ENCODE measurements at regions not wholly inside any gene's neighbourhood (a gene's known extent, or its start where the extent isn't known, plus 50 kb on each side); places are given as distances from the start of the nearest gene placed in this dataset.
"Not testable (repeated sequence)": the region's sequence is repeated elsewhere in the genome, so short reads cannot be mapped to it uniquely, and the experiment has no call there.

DNA sequence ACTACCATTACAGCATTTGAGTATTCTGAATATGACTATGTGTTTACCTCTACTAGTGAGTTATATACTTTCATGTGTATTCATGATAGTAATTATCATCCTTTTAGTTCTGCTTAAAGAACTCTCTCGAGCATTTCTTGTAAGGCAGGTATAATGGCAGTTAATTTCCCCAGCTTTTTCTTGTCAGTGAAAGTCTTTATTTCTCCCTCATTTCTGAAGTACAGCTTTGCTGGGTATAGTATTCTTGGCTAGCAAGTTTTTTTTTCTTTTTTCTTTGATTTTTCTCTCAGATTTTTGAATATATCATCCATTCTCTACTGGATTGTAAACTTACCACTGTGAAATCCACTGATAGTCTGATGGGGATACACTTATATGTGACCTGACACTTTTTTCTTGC, 165.9 kb upstream of the ARHGAP5 start:
- no peak overlapping the region for H3K27ac ChIP-seq
- no peaks in the 10 kb centered on the region for H3K27me3 ChIP-seq
- no peaks in the 10 kb centered on the region for H3K36me3 ChIP-seq
- WGBS, 2 donors = 89 to 91% methylated on average over 1 of the region's 1 CpG
- no peak overlapping the region for H3K4me3 ChIP-seq
- H3K4me1 ChIP-seq = no peaks in the 10 kb centered on the region
- intact Hi-C loops (cut with DNase I) = no loop called here
- TF ChIP-seq, protein P1, sequence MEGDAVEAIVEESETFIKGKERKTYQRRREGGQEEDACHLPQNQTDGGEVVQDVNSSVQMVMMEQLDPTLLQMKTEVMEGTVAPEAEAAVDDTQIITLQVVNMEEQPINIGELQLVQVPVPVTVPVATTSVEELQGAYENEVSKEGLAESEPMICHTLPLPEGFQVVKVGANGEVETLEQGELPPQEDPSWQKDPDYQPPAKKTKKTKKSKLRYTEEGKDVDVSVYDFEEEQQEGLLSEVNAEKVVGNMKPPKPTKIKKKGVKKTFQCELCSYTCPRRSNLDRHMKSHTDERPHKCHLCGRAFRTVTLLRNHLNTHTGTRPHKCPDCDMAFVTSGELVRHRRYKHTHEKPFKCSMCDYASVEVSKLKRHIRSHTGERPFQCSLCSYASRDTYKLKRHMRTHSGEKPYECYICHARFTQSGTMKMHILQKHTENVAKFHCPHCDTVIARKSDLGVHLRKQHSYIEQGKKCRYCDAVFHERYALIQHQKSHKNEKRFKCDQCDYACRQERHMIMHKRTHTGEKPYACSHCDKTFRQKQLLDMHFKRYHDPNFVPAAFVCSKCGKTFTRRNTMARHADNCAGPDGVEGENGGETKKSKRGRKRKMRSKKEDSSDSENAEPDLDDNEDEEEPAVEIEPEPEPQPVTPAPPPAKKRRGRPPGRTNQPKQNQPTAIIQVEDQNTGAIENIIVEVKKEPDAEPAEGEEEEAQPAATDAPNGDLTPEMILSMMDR (IDR thresholded peaks at IDR 0.05) = no peak
- TF ChIP-seq POLR2AphosphoS5 (IDR thresholded peaks at IDR 0.05) (no peak), POLR2A (IDR thresholded peaks at IDR 0.05) (no peak), EP300 (IDR thresholded peaks at IDR 0.05) (no peak)
- DNase-seq = no peak
- H3K9me3 ChIP-seq = peaks cover 0 to 10% (median 4%) of the 10 kb centered on the region in 4 donors

DNA sequence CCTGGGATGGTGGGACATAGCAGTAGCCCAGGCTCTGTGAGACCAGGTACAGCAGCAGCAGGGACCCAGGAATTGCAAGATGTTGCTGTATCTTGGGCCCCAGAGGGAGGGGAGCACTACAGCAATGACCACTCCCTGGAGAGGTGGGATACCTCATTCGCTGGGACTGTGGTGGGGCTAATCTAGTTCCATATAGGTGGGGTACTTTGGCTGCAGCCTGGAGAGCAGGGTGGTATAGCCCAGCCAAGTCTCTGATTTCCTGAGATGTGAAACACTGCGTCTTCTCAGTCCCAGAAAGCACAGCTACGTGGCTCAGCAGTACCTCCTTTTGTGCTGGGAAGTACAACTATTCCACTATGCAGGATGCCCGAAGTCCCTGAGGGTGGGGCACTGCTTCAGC, 163.7 kb upstream of the ARHGAP5 start:
- TF ChIP-seq POLR2A (IDR thresholded peaks at IDR 0.05) (no peak), EP300 (IDR thresholded peaks at IDR 0.05) (no peak), POLR2AphosphoS5 (IDR thresholded peaks at IDR 0.05) (no peak)
- TF ChIP-seq, protein P1 (IDR thresholded peaks at IDR 0.05) = no peak
- Histone ChIP-seq H3K4me3 (no peak overlapping the region), H3K36me3 (no peaks in the 10 kb centered on the region), H3K27me3 (no peaks in the 10 kb centered on the region), H3K4me1 (no peaks in the 10 kb centered on the region), H3K27ac (no peak overlapping the region), H3K9me3 (peaks cover 0 to 10% (median 4%) of the 10 kb centered on the region in 4 donors)
- intact Hi-C loops (cut with DNase I) = no loop called here
- no peak for DNase-seq
- 89 to 90% methylated on average over 4 of the region's 4 CpGs for WGBS, 2 donors

DNA sequence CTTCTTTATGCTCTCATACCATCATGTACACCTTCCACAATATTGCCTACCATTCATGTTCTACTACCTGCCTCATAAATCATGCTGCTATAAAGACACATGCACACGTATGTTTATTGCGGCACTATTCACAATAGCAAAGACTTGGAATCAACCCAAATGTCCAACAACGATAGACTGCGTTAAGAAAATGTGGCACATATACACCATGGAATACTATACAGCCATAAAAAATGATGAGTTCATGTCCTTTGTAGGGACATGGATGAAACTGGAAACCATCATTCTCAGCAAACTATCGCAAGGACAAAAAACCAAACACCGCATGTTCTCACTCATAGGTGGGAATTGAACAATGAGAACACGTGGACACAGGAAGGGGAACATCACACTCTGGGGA, 158.8 kb upstream of the ARHGAP5 start:
- 82 to 95% methylated on average over 4 of the region's 7 CpGs for WGBS, 2 donors

DNA sequence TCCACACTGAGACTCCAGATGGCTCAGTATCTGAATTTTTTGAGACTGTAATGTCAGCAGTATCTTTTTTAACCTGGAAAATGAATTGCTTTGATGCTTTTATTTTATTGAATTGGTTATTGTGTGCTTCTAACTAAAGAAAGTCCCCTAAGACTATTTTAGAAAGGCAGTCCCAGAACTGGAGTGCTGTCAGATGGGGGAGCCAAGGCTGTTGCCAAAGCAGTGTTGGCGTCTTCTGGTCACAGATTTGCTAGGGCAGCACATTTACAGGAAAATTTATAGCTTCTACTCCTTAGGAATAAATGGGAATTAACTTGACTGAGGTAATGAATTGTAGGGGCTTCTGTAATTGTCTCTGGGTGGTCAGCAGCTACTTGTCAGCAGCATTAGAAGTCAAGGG, 157.1 kb upstream of the ARHGAP5 start:
- no peak for TF ChIP-seq POLR2AphosphoS5 (IDR thresholded peaks at IDR 0.05)
- no peak for TF ChIP-seq EP300 (IDR thresholded peaks at IDR 0.05)
- no peak for TF ChIP-seq POLR2A (IDR thresholded peaks at IDR 0.05)
- TF ChIP-seq, protein P1 (IDR thresholded peaks at IDR 0.05) = no peak
- no peaks in the 10 kb centered on the region for H3K9me3 ChIP-seq
- WGBS, 2 donors = 86 to 87% methylated on average over 1 of the region's 1 CpG
- H3K4me3 ChIP-seq = no peak overlapping the region
- no peak for DNase-seq
- no peaks in the 10 kb centered on the region for H3K27me3 ChIP-seq
- no peaks in the 10 kb centered on the region for H3K36me3 ChIP-seq
- no peaks in the 10 kb centered on the region for H3K4me1 ChIP-seq
- no peak overlapping the region for H3K27ac ChIP-seq
- intact Hi-C loops (cut with DNase I) = no loop called here

More for the DNA sequence above, 158.8 kb upstream of the ARHGAP5 start:
- H3K9me3 ChIP-seq; H3K27ac ChIP-seq; H3K36me3 ChIP-seq; H3K4me3 ChIP-seq; H3K4me1 ChIP-seq; DNase-seq; H3K27me3 ChIP-seq; intact Hi-C loops (cut with DNase I): not testable (repeated sequence)

DNA sequence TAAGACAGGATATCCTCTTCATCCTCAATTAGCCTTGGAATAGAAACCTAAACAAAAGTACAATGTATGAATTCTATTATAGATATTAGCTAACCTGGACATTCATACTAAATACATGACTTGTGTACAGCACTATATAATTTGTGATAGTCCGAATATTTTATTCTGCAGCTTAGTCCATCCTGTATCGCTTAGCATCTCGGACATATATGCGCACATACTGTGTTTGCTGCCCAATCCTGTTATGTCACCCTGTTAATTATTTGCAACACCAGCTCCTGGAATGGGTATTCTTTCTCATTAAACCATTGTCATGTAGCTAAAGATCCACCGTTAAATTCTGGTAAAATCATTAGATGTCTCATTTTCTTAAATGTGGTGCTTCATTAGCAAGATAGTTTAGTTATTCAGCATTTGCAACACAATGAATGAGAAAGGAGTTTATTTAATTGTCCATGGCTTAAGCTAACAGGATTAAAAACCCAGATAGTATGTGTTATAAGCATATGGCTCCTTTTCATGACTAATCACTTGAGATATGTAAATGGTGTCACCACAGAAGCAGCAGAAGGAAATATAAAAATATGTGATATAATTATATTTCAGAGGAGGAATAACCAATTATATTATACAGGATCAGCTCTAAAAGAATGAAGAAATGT, 156.0 kb upstream of the ARHGAP5 start:
- H3K4me1 ChIP-seq = no peaks in the 10 kb centered on the region
- H3K36me3 ChIP-seq = no peaks in the 10 kb centered on the region
- TF ChIP-seq, protein P1 (IDR thresholded peaks at IDR 0.05) = no peak
- TF ChIP-seq EP300 (IDR thresholded peaks at IDR 0.05) = no peak
- TF ChIP-seq POLR2AphosphoS5 (IDR thresholded peaks at IDR 0.05) = no peak
- no peak for TF ChIP-seq POLR2A (IDR thresholded peaks at IDR 0.05)
- no peak overlapping the region for H3K4me3 ChIP-seq
- no peaks in the 10 kb centered on the region for H3K9me3 ChIP-seq
- H3K27me3 ChIP-seq = no peaks in the 10 kb centered on the region
- DNase-seq = no peak
- H3K27ac ChIP-seq = no peak overlapping the region
- intact Hi-C loops (cut with DNase I) = no loop called here
- 95 to 96% methylated on average over 5 of the region's 5 CpGs for WGBS, 2 donors
